ENCODE measurements at regions not wholly inside any gene's neighbourhood (a gene's known extent, or its start where the extent isn't known, plus 50 kb on each side); places are given as distances from the start of the nearest gene placed in this dataset.

DNA sequence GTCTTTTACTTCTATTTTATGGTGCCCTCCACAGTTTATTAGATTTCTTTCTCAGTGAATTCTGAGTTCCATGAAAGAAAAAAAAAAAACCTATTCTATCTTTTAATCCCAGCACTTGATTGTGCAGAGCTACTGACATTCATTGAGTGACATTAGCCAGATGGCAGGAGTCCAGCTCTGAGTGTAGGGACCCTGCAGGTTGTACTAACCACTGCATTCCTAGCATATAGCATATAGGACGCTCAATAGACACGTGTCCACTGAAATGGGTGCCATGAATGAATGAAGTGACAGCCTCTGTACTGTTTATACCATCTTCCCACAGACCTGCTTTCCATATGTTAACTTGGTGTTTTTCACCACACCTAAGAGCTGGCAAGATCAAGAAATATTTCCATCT is 206.3 kb downstream of the RAP2A start:
- no peak overlapping the region for H3K4me3 Mint-ChIP-seq

GRCh38 chr13:97648171-97648880 is 214.4 kb downstream of the RAP2A start:
- intact Hi-C loops (cut with micrococcal nuclease) = no loop called here
- Histone ChIP-seq H3K27me3 (ENCODE audit: control insufficient read depth in 2 of 2, insufficient read depth in 2 of 2, low read length in 2 of 2) (no peaks in the 10 kb centered on the region), H3K27ac (ENCODE audit: low read depth, low read length) (no peak overlapping the region), H3K4me1 (ENCODE audit: control insufficient read depth in 2 of 2, insufficient read depth in 2 of 2, low read length in 2 of 2) (no peaks in the 10 kb centered on the region), H3K36me3 (ENCODE audit: control insufficient read depth in 2 of 3, insufficient read depth in 3 of 3, low read length in 3 of 3) (no peaks in the 10 kb centered on the region), H3K4me3 (ENCODE audit: low read length) (no peak overlapping the region), H3K9me3 (ENCODE audit: control insufficient read depth in 2 of 3, low read length in 3 of 3) (no peaks in the 10 kb centered on the region)
- Mint-ChIP-seq H3K4me3 (no peak overlapping the region), H3K27ac (no peak overlapping the region), H3K27me3 (peaks cover 2 to 10% (median 7%) of the 10 kb centered on the region in 5 donors), H3K9me3 (no peaks in the 10 kb centered on the region), H3K4me1 (no peaks in the 10 kb centered on the region), H3K36me3 (no peaks in the 10 kb centered on the region)
- DNase-seq (no peak), ATAC-seq (no peak)
- CTCF ChIA-PET = no interaction called here
- POLR2A ChIA-PET = no interaction called here

More for the DNA sequence above, 206.3 kb downstream of the RAP2A start:
- DNase-seq = no peak
- H3K27me3 ChIP-seq (ENCODE audit: control insufficient read depth in 2 of 2, insufficient read depth in 2 of 2, low read length in 2 of 2) = no peaks in the 10 kb centered on the region
- POLR2A ChIA-PET = no interaction called here
- H3K36me3 ChIP-seq (ENCODE audit: control insufficient read depth in 2 of 3, insufficient read depth in 3 of 3, low read length in 3 of 3) = no peaks in the 10 kb centered on the region
- no peak overlapping the region for H3K27ac Mint-ChIP-seq
- no peaks in the 10 kb centered on the region for H3K36me3 Mint-ChIP-seq
- H3K27me3 Mint-ChIP-seq = no peaks in the 10 kb centered on the region
- no peak overlapping the region for H3K27ac ChIP-seq (ENCODE audit: low read depth, low read length)
- intact Hi-C loops (cut with micrococcal nuclease) = no loop called here
- H3K4me1 ChIP-seq (ENCODE audit: control insufficient read depth in 2 of 2, insufficient read depth in 2 of 2, low read length in 2 of 2) = no peaks in the 10 kb centered on the region
- no peaks in the 10 kb centered on the region for H3K4me1 Mint-ChIP-seq
- no peak overlapping the region for H3K4me3 ChIP-seq (ENCODE audit: low read length)
- CTCF ChIA-PET = no interaction called here
- no peaks in the 10 kb centered on the region for H3K9me3 ChIP-seq (ENCODE audit: control insufficient read depth in 2 of 3, low read length in 3 of 3)
- no peak for ATAC-seq
- no peaks in the 10 kb centered on the region for H3K9me3 Mint-ChIP-seq

DNA sequence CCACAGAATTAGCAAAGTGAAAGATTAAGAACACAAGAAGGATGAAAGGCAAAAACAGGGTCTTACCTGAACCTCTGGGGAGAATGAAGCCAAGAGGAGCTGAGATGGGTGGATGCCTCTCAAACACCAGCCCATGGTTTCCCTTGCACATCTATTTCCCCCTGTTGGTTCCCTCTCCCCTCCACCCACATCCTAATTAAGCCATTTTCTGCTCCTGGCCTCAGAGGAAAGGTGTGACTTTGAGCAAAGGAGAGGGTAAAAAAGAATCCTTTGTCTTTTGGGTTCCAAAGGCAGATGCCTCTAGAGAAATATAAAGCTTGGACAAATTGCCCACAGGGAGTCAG is 214.9 kb downstream of the RAP2A start:
- peaks cover 2 to 10% (median 7%) of the 10 kb centered on the region in 5 donors for H3K27me3 Mint-ChIP-seq
- Histone ChIP-seq H3K27ac (ENCODE audit: low read depth, low read length) (no peak overlapping the region), H3K9me3 (ENCODE audit: control insufficient read depth in 2 of 3, low read length in 3 of 3) (no peaks in the 10 kb centered on the region), H3K4me1 (ENCODE audit: control insufficient read depth in 2 of 2, insufficient read depth in 2 of 2, low read length in 2 of 2) (no peaks in the 10 kb centered on the region), H3K27me3 (ENCODE audit: control insufficient read depth in 2 of 2, insufficient read depth in 2 of 2, low read length in 2 of 2) (no peaks in the 10 kb centered on the region), H3K4me3 (ENCODE audit: low read length) (no peak overlapping the region), H3K36me3 (ENCODE audit: control insufficient read depth in 2 of 3, insufficient read depth in 3 of 3, low read length in 3 of 3) (no peaks in the 10 kb centered on the region)
- no peaks in the 10 kb centered on the region for H3K36me3 Mint-ChIP-seq
- H3K27ac Mint-ChIP-seq = no peak overlapping the region
- ChIA-PET POLR2A (no interaction called here), CTCF (no interaction called here)
- no peak for ATAC-seq
- no peak overlapping the region for H3K4me3 Mint-ChIP-seq
- H3K4me1 Mint-ChIP-seq = no peaks in the 10 kb centered on the region
- DNase-seq = no peak
- H3K9me3 Mint-ChIP-seq = no peaks in the 10 kb centered on the region
- intact Hi-C loops (cut with micrococcal nuclease) = no loop called here

GRCh38 chr13:97653443-97654140 is 219.6 kb downstream of the RAP2A start:
- CTCF ChIA-PET = no interaction called here
- no peak overlapping the region for H3K27ac Mint-ChIP-seq
- H3K4me3 ChIP-seq (ENCODE audit: low read length) = no peak overlapping the region

DNA sequence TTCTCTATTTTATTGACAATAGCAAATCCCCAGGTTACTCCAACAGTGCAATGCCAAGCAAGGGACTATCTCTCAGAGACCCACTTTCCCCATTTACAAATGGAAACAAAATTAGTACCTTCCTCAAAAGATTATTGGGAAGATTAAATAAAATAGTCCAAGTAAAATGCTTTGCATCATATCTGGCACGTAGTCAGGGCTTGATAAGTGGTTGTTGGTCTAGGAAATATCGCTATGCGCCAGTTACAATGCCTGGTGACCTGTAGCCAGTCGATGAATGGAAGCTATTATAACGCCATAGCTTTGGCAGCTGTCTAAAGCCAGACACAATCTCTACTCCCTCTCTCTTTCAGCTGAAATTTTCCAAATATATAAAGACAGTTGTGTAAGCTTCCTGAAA is 220.3 kb downstream of the RAP2A start:
- ChIA-PET POLR2A (no interaction called here), CTCF (no interaction called here)
- Histone ChIP-seq H3K27me3 (ENCODE audit: control insufficient read depth in 2 of 2, insufficient read depth in 2 of 2, low read length in 2 of 2) (no peaks in the 10 kb centered on the region), H3K9me3 (ENCODE audit: control insufficient read depth in 2 of 3, low read length in 3 of 3) (no peaks in the 10 kb centered on the region), H3K36me3 (ENCODE audit: control insufficient read depth in 2 of 3, insufficient read depth in 3 of 3, low read length in 3 of 3) (no peaks in the 10 kb centered on the region), H3K4me1 (ENCODE audit: control insufficient read depth in 2 of 2, insufficient read depth in 2 of 2, low read length in 2 of 2) (no peaks in the 10 kb centered on the region), H3K27ac (ENCODE audit: low read depth, low read length) (no peak overlapping the region), H3K4me3 (ENCODE audit: low read length) (no peak overlapping the region)
- ATAC-seq = no peak
- no peak for DNase-seq
- H3K27ac Mint-ChIP-seq = no peak overlapping the region
- intact Hi-C loops (cut with micrococcal nuclease) = no loop called here
- H3K4me1 Mint-ChIP-seq = no peaks in the 10 kb centered on the region
- no peak overlapping the region for H3K4me3 Mint-ChIP-seq
- H3K9me3 Mint-ChIP-seq = no peaks in the 10 kb centered on the region
- peaks cover 2 to 17% (median 11%) of the 10 kb centered on the region in 5 donors for H3K27me3 Mint-ChIP-seq
- H3K36me3 Mint-ChIP-seq = no peaks in the 10 kb centered on the region

More at GRCh38 chr13:97653443-97654140, 219.6 kb downstream of the RAP2A start:
- Histone ChIP-seq H3K4me1 (ENCODE audit: control insufficient read depth in 2 of 2, insufficient read depth in 2 of 2, low read length in 2 of 2) (no peaks in the 10 kb centered on the region), H3K9me3 (ENCODE audit: control insufficient read depth in 2 of 3, low read length in 3 of 3) (no peaks in the 10 kb centered on the region), H3K36me3 (ENCODE audit: control insufficient read depth in 2 of 3, insufficient read depth in 3 of 3, low read length in 3 of 3) (no peaks in the 10 kb centered on the region), H3K27me3 (ENCODE audit: control insufficient read depth in 2 of 2, insufficient read depth in 2 of 2, low read length in 2 of 2) (no peaks in the 10 kb centered on the region), H3K27ac (ENCODE audit: low read depth, low read length) (no peak overlapping the region)
- intact Hi-C loops (cut with micrococcal nuclease) = no loop called here
- Mint-ChIP-seq H3K4me3 (no peak overlapping the region), H3K4me1 (no peaks in the 10 kb centered on the region), H3K9me3 (no peaks in the 10 kb centered on the region), H3K27me3 (peaks cover 2 to 17% (median 11%) of the 10 kb centered on the region in 5 donors), H3K36me3 (no peaks in the 10 kb centered on the region)
- DNase-seq (no peak), ATAC-seq (no peak)
- POLR2A ChIA-PET = no interaction called here

GRCh38 chr13:97658556-97658955 is 224.6 kb downstream of the RAP2A start:
- no peak overlapping the region for H3K4me3 Mint-ChIP-seq
- no peaks in the 10 kb centered on the region for H3K36me3 Mint-ChIP-seq
- CTCF ChIA-PET = no interaction called here

DNA sequence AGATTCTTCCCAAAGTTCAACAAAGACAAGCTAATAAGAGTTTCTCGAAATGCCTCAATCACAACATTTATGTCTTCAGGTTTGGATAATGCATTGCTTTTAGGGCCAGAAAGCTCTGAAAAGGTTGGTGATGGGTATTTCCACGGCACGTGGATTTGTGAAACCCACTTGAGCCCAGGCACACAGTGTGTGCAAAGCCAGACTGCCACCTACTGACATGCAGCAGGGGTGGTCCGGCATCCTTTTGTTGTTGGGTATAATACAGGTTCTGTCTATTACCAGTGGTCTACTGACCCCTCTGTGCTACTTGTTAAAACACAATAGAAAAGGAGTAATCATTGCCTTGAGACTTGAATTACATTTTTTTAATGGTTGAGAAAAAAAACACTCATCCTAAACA is 225.6 kb downstream of the RAP2A start:
- intact Hi-C loops (cut with micrococcal nuclease) = no loop called here
- ChIA-PET POLR2A (no interaction called here), CTCF (no interaction called here)
- ATAC-seq (no peak), DNase-seq (no peak)
- Histone ChIP-seq H3K4me1 (ENCODE audit: control insufficient read depth in 2 of 2, insufficient read depth in 2 of 2, low read length in 2 of 2) (no peaks in the 10 kb centered on the region), H3K9me3 (ENCODE audit: control insufficient read depth in 2 of 3, low read length in 3 of 3) (no peaks in the 10 kb centered on the region), H3K27ac (ENCODE audit: low read depth, low read length) (no peak overlapping the region), H3K36me3 (ENCODE audit: control insufficient read depth in 2 of 3, insufficient read depth in 3 of 3, low read length in 3 of 3) (no peaks in the 10 kb centered on the region), H3K27me3 (ENCODE audit: control insufficient read depth in 2 of 2, insufficient read depth in 2 of 2, low read length in 2 of 2) (no peaks in the 10 kb centered on the region), H3K4me3 (ENCODE audit: low read length) (no peak overlapping the region)
- Mint-ChIP-seq H3K9me3 (no peaks in the 10 kb centered on the region), H3K27me3 (peaks cover 9 to 36% (median 32%) of the 10 kb centered on the region in 5 donors), H3K4me1 (no peaks in the 10 kb centered on the region), H3K27ac (no peak overlapping the region), H3K36me3 (no peaks in the 10 kb centered on the region), H3K4me3 (no peak overlapping the region)

More at GRCh38 chr13:97658556-97658955, 224.6 kb downstream of the RAP2A start:
- H3K9me3 Mint-ChIP-seq = no peaks in the 10 kb centered on the region
- no peaks in the 10 kb centered on the region for H3K4me1 ChIP-seq (ENCODE audit: control insufficient read depth in 2 of 2, insufficient read depth in 2 of 2, low read length in 2 of 2)
- no peak overlapping the region for H3K27ac Mint-ChIP-seq
- H3K9me3 ChIP-seq (ENCODE audit: control insufficient read depth in 2 of 3, low read length in 3 of 3) = no peaks in the 10 kb centered on the region
- DNase-seq (no peak), ATAC-seq (no peak)
- H3K27me3 Mint-ChIP-seq = peaks cover 9 to 31% (median 29%) of the 10 kb centered on the region in 5 donors
- no peaks in the 10 kb centered on the region for H3K27me3 ChIP-seq (ENCODE audit: control insufficient read depth in 2 of 2, insufficient read depth in 2 of 2, low read length in 2 of 2)
- H3K4me1 Mint-ChIP-seq = no peaks in the 10 kb centered on the region
- intact Hi-C loops (cut with micrococcal nuclease) = no loop called here
- POLR2A ChIA-PET = no interaction called here
- H3K36me3 ChIP-seq (ENCODE audit: control insufficient read depth in 2 of 3, insufficient read depth in 3 of 3, low read length in 3 of 3) = no peaks in the 10 kb centered on the region
- no peak overlapping the region for H3K27ac ChIP-seq (ENCODE audit: low read depth, low read length)
- H3K4me3 ChIP-seq (ENCODE audit: low read length) = no peak overlapping the region

Data from naive thymus-derived CD4-positive, alpha-beta T cell (primary cell).